Cardiac fibroblast (primary cell): ENCODE measurements at regions not wholly inside any gene's neighbourhood (a gene's known extent, or its start where the extent isn't known, plus 50 kb on each side); places are given as distances from the start of the nearest gene placed in this dataset.

Experiments used
- DNase-seq, 2 donors: peaks; one replicate each; pipeline versions ENCODE4 v3.0.0 to v3.0.0-alpha.2; 2010; ENCODE audit warnings: low read depth in 2 of 2
- H3K4me3 ChIP-seq, 2 donors: replicated peaks in 1 of 2; 1 replicate in 1 of 2; 2 replicates in 1 of 2; pipeline ENCODE4 v1.5.1; 2011; ENCODE audit warnings: low read depth in 2 of 2, low read length in 2 of 2, mild to moderate bottlenecking in 2 of 2, moderate library complexity in 1 of 2
- CTCF ChIP-seq: IDR thresholded peaks from one replicate; pipeline ENCODE4 v1.5.1; 2011; ENCODE audit warnings: low read depth, mild to moderate bottlenecking, low read length, inconsistent platforms

DNA sequence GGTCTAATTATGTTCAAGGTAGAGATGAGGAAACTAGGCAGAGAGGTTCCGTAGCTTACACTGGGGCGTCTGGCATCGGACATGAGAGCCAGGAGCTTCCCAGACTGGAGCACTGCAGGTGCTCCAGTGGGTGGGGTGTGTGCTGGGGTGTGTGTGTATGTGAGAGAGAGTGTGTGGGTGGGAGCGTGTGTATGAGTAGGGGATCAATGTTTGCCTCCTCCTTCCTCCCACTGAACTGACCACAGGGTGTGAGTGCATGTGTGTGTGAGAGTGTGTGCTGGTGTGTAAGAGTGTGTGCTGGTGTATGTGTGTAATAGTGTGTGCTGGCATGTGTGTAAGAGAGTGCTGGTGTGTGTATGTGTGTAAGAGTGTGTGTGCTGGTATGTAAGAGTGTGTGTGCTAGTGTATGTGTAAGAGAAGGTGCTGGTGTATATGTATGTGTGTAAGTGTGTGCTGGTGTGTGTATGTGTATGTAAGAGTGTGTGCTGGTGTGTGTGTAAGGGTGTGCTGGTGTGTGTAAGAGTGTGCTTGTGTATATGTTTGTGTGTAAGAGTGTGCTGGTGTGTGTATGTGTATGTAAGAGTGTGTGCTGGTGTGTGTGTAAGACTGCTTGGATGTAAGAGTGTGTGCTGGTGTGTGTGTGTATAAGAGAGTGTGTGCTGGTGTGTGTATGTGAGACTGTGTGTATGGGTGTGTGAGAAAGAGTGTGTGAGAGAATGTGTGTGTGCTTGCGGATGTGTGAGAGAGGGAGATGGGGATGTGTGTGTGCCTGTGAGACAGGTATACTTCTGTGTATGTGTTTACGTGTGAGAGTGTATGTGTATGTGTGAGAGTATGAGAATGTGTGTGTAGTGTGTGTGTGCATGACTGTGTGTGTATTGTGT lies 139.9 kb downstream of the MRM1 start:
- TF ChIP-seq CTCF, result no peak
- H3K4me3 ChIP-seq, result no peak overlapping the region
- no peak for DNase-seq

DNA sequence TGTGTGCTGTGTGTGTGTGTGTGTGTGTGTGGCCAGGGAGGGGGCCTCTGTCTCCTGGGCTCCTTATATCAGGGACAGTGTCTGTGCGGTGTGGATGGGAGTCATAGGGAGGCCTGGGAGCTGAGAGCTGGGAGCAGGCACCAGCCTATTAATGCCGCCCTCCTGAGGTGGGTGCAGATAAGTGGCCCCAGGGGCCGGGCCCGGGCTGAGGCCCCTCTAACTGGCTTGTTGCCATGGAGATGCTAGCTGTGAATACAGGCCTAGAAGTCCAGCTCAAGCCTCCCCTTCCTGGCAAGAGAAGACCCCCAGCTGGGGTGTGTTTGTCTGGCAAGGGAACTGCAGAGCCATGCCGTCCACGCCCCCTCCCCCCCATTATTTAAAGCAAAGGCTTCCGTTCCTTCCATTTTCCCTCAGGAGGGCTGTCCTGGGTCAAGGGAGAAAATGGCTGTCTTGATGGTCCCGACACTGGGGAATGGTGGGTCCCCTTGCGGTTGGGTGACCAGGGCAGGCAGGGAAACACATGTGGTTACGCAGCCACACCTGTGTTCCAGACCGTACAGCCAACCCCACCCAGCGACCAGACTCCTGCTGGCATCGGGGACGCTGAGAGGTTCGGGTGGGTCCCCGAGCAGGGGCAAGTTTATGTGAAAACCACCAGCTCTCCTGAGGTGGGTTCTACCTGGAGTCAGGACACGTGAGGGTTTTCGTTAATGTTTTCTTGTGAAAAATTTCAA lies 141.1 kb downstream of the MRM1 start:
- no peak for DNase-seq
- no peak for TF ChIP-seq CTCF

GRCh38 chr17:36743130-36743529 lies 141.7 kb downstream of the MRM1 start:
- no peak for TF ChIP-seq CTCF
- H3K4me3 ChIP-seq, result no peak overlapping the region
- no peak for DNase-seq

More for the DNA sequence above, 141.1 kb downstream of the MRM1 start:
- H3K4me3 ChIP-seq, result no peak overlapping the region

- H3K4me3 ChIP-seq, result no peak overlapping the region
- TF ChIP-seq CTCF, result no peak
- no peak for DNase-seq
Measured at GRCh38 chr17:36746381-36747053, 145.1 kb downstream of the MRM1 start.

- no peak for TF ChIP-seq CTCF
- H3K4me3 ChIP-seq, result no peak overlapping the region
- no peak for DNase-seq
Measured at GRCh38 chr17:36747861-36748260, 146.5 kb downstream of the MRM1 start.

DNA sequence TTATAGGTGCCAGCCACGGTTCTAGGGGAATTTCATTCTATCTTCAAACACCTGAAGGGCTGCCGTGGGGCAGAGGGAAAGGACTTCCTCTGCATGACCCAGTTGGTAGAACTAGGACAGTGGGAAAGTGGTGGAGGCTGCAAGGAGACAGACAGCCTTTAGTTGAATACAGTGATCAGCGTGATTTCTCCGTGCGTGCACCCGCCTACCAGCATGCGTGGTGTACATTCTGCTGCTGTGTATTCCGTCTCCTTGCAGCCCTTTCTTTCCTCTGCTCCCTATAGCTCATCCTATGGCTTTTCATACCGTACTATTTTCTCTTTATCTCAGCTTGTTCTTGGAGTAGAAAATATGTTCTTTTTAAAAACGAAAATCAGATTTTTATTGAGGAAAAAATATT lies 146.9 kb downstream of the MRM1 start:
- no peak for DNase-seq
- H3K4me3 ChIP-seq, result no peak overlapping the region
- TF ChIP-seq CTCF, result no peak
